NCI-H1694 (cell line): ENCODE measurements at regions not wholly inside any gene's neighbourhood (a gene's known extent, or its start where the extent isn't known, plus 50 kb on each side); places are given as distances from the start of the nearest gene placed in this dataset.
"Not testable (repeated sequence)": the region's sequence is repeated elsewhere in the genome, so short reads cannot be mapped to it uniquely, and the experiment has no call there.

Experiments used
- DNase-seq: peaks from one replicate; lab custom pipeline; 2025; lab: John Stamatoyannopoulos, UW

GRCh38 chr21:14008436-14008835, 202.3 kb downstream of the LIPI start:
- DNase-seq: not testable (repeated sequence)

- DNase-seq: not testable (repeated sequence)
These were observed 202.7 kb downstream of the LIPI start for GRCh38 chr21:14008006-14008405.

GRCh38 chr21:14006144-14006543, 204.6 kb downstream of the LIPI start:
- not testable (repeated sequence) for DNase-seq

- not testable (repeated sequence) for DNase-seq
These were observed 223.5 kb downstream of the LIPI start for GRCh38 chr21:13986996-13987958.

GRCh38 chr21:13985865-13986863, 224.6 kb downstream of the LIPI start:
- DNase-seq: not testable (repeated sequence)

- not testable (repeated sequence) for DNase-seq
These were observed 225.5 kb downstream of the LIPI start for GRCh38 chr21:13985137-13985864.

- not testable (repeated sequence) for DNase-seq
These were observed 226.0 kb downstream of the LIPI start for GRCh38 chr21:13984728-13985127.

GRCh38 chr21:13981176-13982087, 229.3 kb downstream of the LIPI start:
- DNase-seq: not testable (repeated sequence)

GRCh38 chr21:13980115-13980662, 230.6 kb downstream of the LIPI start:
- not testable (repeated sequence) for DNase-seq

- DNase-seq: not testable (repeated sequence)
These were observed 231.1 kb downstream of the LIPI start for GRCh38 chr21:13979608-13980007.

GRCh38 chr21:13974582-13974981, 236.2 kb downstream of the LIPI start:
- DNase-seq: not testable (repeated sequence)

GRCh38 chr21:13969853-13970252, 240.9 kb downstream of the LIPI start:
- not testable (repeated sequence) for DNase-seq

GRCh38 chr21:13969002-13969401, 241.8 kb downstream of the LIPI start:
- DNase-seq: not testable (repeated sequence)

GRCh38 chr21:13963259-13963658, 247.5 kb downstream of the LIPI start:
- not testable (repeated sequence) for DNase-seq

- DNase-seq: no peak
These were observed 273.5 kb downstream of the LIPI start for GRCh38 chr21:13937236-13937635.

GRCh38 chr21:13936033-13936937, 274.5 kb downstream of the LIPI start:
- not testable (repeated sequence) for DNase-seq

- not testable (repeated sequence) for DNase-seq
These were observed 275.2 kb downstream of the LIPI start for GRCh38 chr21:13935396-13936032.

GRCh38 chr21:13934887-13935342, 275.8 kb downstream of the LIPI start:
- not testable (repeated sequence) for DNase-seq
